HG03280 (cell line): ENCODE measurements at regions not wholly inside any gene's neighbourhood (a gene's known extent, or its start where the extent isn't known, plus 50 kb on each side); places are given as distances from the start of the nearest gene placed in this dataset.

ENCODE experiments used
- ATAC-seq: cut with Tn5 transposase; IDR thresholded peaks from one replicate; pipeline ENCODE4 v1.9.1; 2021; ENCODE audit warnings: mild to moderate bottlenecking, moderate library complexity; ENCODE audit not compliant: unreplicated experiment

GRCh38 chr17:71109697-71110096 lies 940.4 kb downstream of the KCNJ2 start:
- ATAC-seq, result no peak

GRCh38 chr17:71110326-71110725 lies 941.0 kb downstream of the KCNJ2 start:
- ATAC-seq, result no peak

GRCh38 chr17:71111460-71111859 lies 942.1 kb downstream of the KCNJ2 start:
- ATAC-seq, result no peak

- ATAC-seq, result no peak
These were observed 942.6 kb downstream of the KCNJ2 start for GRCh38 chr17:71111934-71112333.

GRCh38 chr17:71113347-71113746 lies 944.0 kb downstream of the KCNJ2 start:
- no peak for ATAC-seq

- no peak for ATAC-seq
These were observed 945.8 kb downstream of the KCNJ2 start for GRCh38 chr17:71114911-71115668.

- ATAC-seq, result no peak
These were observed 946.3 kb downstream of the KCNJ2 start for GRCh38 chr17:71115669-71115972.

- no peak for ATAC-seq
These were observed 948.1 kb downstream of the KCNJ2 start for GRCh38 chr17:71117466-71117865.

- no peak for ATAC-seq
These were observed 948.7 kb downstream of the KCNJ2 start for GRCh38 chr17:71118039-71118438.

GRCh38 chr17:71127416-71127815 lies 958.1 kb downstream of the KCNJ2 start:
- no peak for ATAC-seq

GRCh38 chr17:71142333-71142732 lies 973.0 kb downstream of the KCNJ2 start:
- ATAC-seq, result no peak

GRCh38 chr17:71145486-71145885 lies 975.3 kb upstream of the SOX9 start:
- ATAC-seq, result no peak

- no peak for ATAC-seq
These were observed 972.9 kb upstream of the SOX9 start for GRCh38 chr17:71147906-71148305.

- no peak for ATAC-seq
These were observed 971.2 kb upstream of the SOX9 start for GRCh38 chr17:71149607-71150006.

- ATAC-seq, result no peak
These were observed 963.5 kb upstream of the SOX9 start for GRCh38 chr17:71157297-71157696.

- ATAC-seq, result no peak
These were observed 962.4 kb upstream of the SOX9 start for GRCh38 chr17:71158437-71158836.

GRCh38 chr17:71163121-71163812 lies 957.6 kb upstream of the SOX9 start:
- ATAC-seq, result no peak

GRCh38 chr17:71163813-71164122 lies 957.1 kb upstream of the SOX9 start:
- no peak for ATAC-seq

- no peak for ATAC-seq
These were observed 956.3 kb upstream of the SOX9 start for GRCh38 chr17:71164561-71164960.

- ATAC-seq, result no peak
These were observed 954.5 kb upstream of the SOX9 start for GRCh38 chr17:71166311-71166710.

GRCh38 chr17:71168053-71168741 lies 952.6 kb upstream of the SOX9 start:
- no peak for ATAC-seq

- ATAC-seq, result no peak
These were observed 950.8 kb upstream of the SOX9 start for GRCh38 chr17:71170070-71170469.
